ENCODE measurements at regions not wholly inside any gene's neighbourhood (a gene's known extent, or its start where the extent isn't known, plus 50 kb on each side); places are given as distances from the start of the nearest gene placed in this dataset.

DNA sequence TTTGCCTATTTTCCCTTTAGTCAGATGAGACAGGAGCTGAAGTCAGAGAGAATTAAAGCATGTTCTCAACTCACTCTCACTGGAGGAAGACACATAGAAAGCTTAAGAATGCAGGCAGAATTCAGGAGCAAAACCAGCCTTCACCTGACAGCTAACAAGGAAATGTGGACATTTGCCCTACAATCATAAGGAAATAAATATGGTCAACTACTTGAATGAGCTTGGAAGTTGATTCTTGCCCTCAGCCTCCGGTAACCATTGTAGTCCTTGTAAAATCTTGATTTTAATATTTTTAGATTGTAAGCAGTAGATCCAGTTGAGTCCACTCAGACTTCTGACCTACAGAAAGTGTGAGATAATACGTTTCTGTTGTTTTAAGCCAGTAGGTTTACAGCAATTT lies 752.5 kb upstream of the ZWINT start:
- Histone ChIP-seq H3K4me3 (no peak overlapping the region), H3K27ac (no peak overlapping the region)
- DNase-seq (ENCODE audit: low spot score): no peak
- TF ChIP-seq, protein P1, sequence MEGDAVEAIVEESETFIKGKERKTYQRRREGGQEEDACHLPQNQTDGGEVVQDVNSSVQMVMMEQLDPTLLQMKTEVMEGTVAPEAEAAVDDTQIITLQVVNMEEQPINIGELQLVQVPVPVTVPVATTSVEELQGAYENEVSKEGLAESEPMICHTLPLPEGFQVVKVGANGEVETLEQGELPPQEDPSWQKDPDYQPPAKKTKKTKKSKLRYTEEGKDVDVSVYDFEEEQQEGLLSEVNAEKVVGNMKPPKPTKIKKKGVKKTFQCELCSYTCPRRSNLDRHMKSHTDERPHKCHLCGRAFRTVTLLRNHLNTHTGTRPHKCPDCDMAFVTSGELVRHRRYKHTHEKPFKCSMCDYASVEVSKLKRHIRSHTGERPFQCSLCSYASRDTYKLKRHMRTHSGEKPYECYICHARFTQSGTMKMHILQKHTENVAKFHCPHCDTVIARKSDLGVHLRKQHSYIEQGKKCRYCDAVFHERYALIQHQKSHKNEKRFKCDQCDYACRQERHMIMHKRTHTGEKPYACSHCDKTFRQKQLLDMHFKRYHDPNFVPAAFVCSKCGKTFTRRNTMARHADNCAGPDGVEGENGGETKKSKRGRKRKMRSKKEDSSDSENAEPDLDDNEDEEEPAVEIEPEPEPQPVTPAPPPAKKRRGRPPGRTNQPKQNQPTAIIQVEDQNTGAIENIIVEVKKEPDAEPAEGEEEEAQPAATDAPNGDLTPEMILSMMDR (IDR thresholded peaks at IDR 0.05): no peak

DNA sequence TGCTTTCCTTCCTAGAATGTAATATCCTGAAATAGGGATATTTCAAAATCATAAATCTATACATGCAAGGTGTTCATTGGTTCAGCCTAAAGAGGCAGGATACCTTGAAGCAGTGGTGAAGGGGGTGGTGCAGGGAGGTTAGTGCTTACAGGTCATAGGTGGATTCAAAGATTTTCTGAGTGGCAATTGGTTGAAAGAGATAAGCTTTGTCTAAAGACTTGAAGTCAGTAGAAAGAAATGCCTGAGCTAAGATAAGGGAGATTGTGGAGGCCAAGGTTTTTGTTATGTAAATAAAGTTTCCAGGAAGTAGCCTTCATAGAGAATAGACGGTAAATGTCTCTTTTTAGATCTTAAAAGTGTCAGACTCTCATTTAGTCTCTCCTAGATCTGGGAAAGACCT lies 741.2 kb upstream of the ZWINT start:
- TF ChIP-seq, protein P1 (IDR thresholded peaks at IDR 0.05): no peak
- DNase-seq (ENCODE audit: low spot score): no peak
- Histone ChIP-seq H3K4me3 (no peak overlapping the region), H3K27ac (no peak overlapping the region)

DNA sequence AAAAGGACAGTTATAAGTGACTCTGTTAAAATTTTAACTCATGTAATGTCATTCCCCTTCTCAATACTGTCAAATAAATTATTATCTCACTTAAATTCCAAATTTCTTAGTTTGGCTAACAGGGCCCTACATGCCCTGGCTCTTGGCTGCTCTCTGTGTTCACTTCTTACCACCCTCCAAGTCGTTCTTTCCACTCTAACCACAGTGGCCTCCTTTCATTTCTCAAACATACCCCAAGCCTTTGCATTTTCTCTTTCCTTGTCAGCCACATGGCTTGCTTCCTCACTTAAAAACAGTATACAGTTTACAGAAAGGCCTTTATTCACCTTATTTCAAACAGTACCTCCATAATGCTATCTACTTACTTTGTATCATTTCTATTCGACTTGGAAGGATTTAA lies 737.1 kb upstream of the ZWINT start:
- TF ChIP-seq, protein P1 (IDR thresholded peaks at IDR 0.05): no peak
- H3K27ac ChIP-seq: no peak overlapping the region
- no peak overlapping the region for H3K4me3 ChIP-seq
- no peak for DNase-seq (ENCODE audit: low spot score)

DNA sequence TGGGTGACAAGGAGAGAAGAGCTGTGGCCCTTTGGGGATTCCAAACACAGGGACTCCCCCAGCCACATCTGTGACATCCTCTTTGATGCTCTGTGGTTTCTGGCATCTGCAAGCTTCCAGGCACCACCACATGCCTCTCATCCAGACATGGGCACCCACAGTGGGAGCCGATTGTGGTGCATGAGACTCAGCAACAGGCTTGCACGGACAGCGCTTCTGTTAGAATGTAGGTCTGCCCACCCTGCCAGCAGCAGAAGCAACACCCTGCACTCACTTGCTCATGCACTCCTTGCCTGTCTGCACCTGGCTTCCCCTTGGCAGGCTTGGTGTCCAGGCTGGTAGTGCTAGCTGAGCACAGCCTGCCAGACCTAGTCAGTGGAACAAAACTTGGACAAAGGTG lies 735.0 kb upstream of the ZWINT start:
- TF ChIP-seq, protein P1 (IDR thresholded peaks at IDR 0.05): no peak
- DNase-seq (ENCODE audit: low spot score): no peak
- Histone ChIP-seq H3K4me3 (no peak overlapping the region), H3K27ac (no peak overlapping the region)

DNA sequence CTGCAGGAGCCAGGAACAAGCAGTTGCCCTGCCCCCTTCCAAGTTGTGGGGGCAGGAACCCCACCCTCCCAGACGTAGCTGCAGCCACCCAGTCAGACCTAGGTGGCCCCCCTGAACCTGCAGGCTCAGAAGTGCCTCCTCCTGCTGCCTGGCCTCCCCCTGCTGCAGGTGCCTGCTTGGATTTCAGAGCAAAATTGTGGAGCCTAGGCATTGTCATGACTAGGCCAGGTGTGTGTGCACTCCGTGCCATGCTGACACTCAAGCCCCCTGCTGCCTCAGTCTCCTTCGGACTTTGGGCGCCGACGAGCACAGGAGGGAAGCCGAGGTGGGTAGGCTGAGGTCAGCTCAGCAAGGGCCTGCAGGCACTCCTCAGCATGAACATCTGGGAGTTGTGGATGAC lies 733.9 kb upstream of the ZWINT start:
- TF ChIP-seq, protein P1 (IDR thresholded peaks at IDR 0.05): no peak
- no peak overlapping the region for H3K27ac ChIP-seq
- DNase-seq (ENCODE audit: low spot score): no peak
- H3K4me3 ChIP-seq: no peak overlapping the region

DNA sequence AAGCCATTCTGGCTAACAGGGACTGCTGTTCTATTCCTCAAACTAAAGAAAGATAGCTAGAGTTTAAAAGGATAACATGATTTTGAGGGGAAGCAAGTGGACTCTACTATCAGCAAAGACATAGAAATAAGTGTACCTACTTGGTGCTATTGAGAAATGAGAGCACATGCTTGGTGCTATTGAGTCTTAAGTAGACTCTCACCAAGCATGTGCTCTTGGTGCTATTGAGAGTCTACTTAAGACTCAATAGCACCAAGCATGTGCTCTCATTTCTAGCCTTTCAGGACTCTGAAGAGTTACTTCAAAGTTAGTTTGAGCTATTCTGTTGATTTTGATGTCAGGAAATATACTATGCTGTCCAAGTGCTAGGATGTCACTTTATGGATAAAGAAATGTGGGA lies 733.0 kb upstream of the ZWINT start:
- no peak overlapping the region for H3K27ac ChIP-seq
- DNase-seq (ENCODE audit: low spot score): no peak

DNA sequence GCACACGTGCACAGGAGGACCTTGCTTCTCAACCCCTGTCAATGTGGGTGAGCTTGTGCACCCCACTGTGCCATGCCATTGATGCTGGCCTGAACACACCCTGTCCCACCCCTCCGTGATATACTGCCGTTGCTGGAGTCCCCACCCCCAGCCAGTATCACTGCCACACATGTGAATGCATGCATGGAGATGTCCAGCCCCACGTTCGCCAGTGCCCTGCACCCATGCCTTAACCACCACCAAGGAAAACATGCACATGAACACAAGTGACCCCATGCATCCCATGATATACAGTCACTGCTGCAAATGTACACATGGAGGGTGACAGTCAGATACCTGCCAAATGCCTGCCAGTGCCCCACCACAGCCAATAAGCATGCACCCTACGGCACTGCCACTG lies 692.5 kb upstream of the ZWINT start:
- TF ChIP-seq, protein P1 (IDR thresholded peaks at IDR 0.05): no peak
- H3K27ac ChIP-seq: no peak overlapping the region
- no peak overlapping the region for H3K4me3 ChIP-seq
- DNase-seq (ENCODE audit: low spot score): no peak

More for the DNA sequence above, 733.0 kb upstream of the ZWINT start:
- TF ChIP-seq, protein P1 (IDR thresholded peaks at IDR 0.05): no peak
- no peak overlapping the region for H3K4me3 ChIP-seq

Data from coronary artery (tissue), 2 donors.